Psoas muscle (tissue), 7 donors: ENCODE measurements at regions not wholly inside any gene's neighbourhood (a gene's known extent, or its start where the extent isn't known, plus 50 kb on each side); places are given as distances from the start of the nearest gene placed in this dataset.
A peak's percentile ranks its signal among the peaks of the same experiment; 100 is the strongest.

Source experiments
- ATAC-seq, 4 donors: fragments of 200-7000 bp; cut with Tn5 transposase; one replicate each; pipeline ENCODE4 v1.9.1; 2020; ENCODE audit warnings: moderate library complexity in 3 of 4, mild to moderate bottlenecking in 2 of 4
- DNase-seq, 2 donors: peaks; one replicate each; pipeline ENCODE4 v3.0.0-alpha.2; 2020
- H3K27ac ChIP-seq: fragments of 200-600 bp; one replicate; pipeline ENCODE4 v1.8.0; 2022
- H3K27me3 ChIP-seq, 3 donors: fragments of 200-600 bp in 1 of 3; one replicate each; pipeline versions ENCODE4 v1.6.1 to v1.8.0; 2013 to 2022; ENCODE audit warnings: low read length in 2 of 3, mild to moderate bottlenecking in 2 of 3, moderate library complexity in 1 of 3; ENCODE audit not compliant: insufficient read depth in 3 of 3
- H3K36me3 ChIP-seq, 2 donors: fragments of 200-600 bp in 1 of 2; one replicate each; pipeline versions ENCODE4 v1.6.1 to v1.8.0; 2013 to 2022; ENCODE audit warnings: low read depth in 1 of 2, mild to moderate bottlenecking in 1 of 2, moderate library complexity in 1 of 2; ENCODE audit not compliant: insufficient read depth in 1 of 2
- H3K4me1 ChIP-seq: fragments of 200-600 bp; one replicate; pipeline ENCODE4 v1.8.0; 2022
- H3K4me3 ChIP-seq: fragments of 200-600 bp; one replicate; pipeline ENCODE4 v1.8.0; 2022; ENCODE audit warnings: mild to moderate bottlenecking
- H3K9me3 ChIP-seq: fragments of 200-600 bp; one replicate; pipeline ENCODE4 v1.8.0; 2022
- CTCF ChIP-seq: fragments of 200-600 bp; IDR thresholded peaks from one replicate; pipeline ENCODE4 v1.8.0; 2022; ENCODE audit warnings: antibody characterized with exemption
- WGBS, 3 donors: extraction: QIAGEN DNeasy Blood & Tissue Kit; methylation state at CpG; one replicate each; pipeline versions ENCODE4 v1.1.6 to v1.1.7; 2013; 5-methylcytosine and 5-hydroxymethylcytosine counted together
- intact Hi-C, 2 donors: fragments of 100-400 bp; cut with DNase I; formaldehyde crosslinking; loops; one replicate each; pipeline versions ENCODE4 v1.11.0 to v1.14.2; 2022
- donor health status: healthy with polysubstance abuse.
- donor health status: DM: no; HTN: no; CAD: no; lungs with moderate emphysema.
- donor health status: Bipolar disorder and iron deficiency.
- donor health status: healthy.
- donor health status: DM: yes; HTN: yes; CAD: no.
- donor health status: DM: no; HTN: no; CAD: no.
- donor health status: DM: yes; HTN: yes; CAD: no.

GRCh38 chr1:104929280-104929679 lies 1179.6 kb downstream of the AMY1C start:
- ATAC-seq (no peak), DNase-seq (no peak)
- WGBS, 3 donors, result 95 to 100% (median 100%) methylated on average over 1 of the region's 1 CpG
- no peak overlapping the region for H3K27ac ChIP-seq
- H3K27me3 ChIP-seq, result no peaks in the 10 kb centered on the region
- H3K9me3 ChIP-seq, result no peaks in the 10 kb centered on the region
- H3K4me3 ChIP-seq, result no peak overlapping the region
- intact Hi-C loops, result no loop called here
- H3K36me3 ChIP-seq, result no peaks in the 10 kb centered on the region
- H3K4me1 ChIP-seq, result no peaks in the 10 kb centered on the region
- no peak for TF ChIP-seq CTCF

- Histone ChIP-seq H3K9me3 (no peaks in the 10 kb centered on the region), H3K36me3 (no peaks in the 10 kb centered on the region), H3K27ac (no peak overlapping the region), H3K27me3 (no peaks in the 10 kb centered on the region), H3K4me1 (no peaks in the 10 kb centered on the region), H3K4me3 (no peak overlapping the region)
- DNase-seq (no peak), ATAC-seq (no peak)
- intact Hi-C loops, result no loop called here
- WGBS, 3 donors, result 70 to 77% (median 74%) methylated on average over 13 of the region's 13 CpGs
- no peak for TF ChIP-seq CTCF
Observed at GRCh38 chr1:104932030-104932915, 1182.6 kb downstream of the AMY1C start.

- ATAC-seq, result peak in 1 of 4 donors; percentile 19
Observed at GRCh38 chr1:104932949-104933679, 1183.4 kb downstream of the AMY1C start.

GRCh38 chr1:104933846-104934245 lies 1184.1 kb downstream of the AMY1C start:
- Histone ChIP-seq H3K9me3 (no peaks in the 10 kb centered on the region), H3K27me3 (no peaks in the 10 kb centered on the region), H3K36me3 (no peaks in the 10 kb centered on the region), H3K4me3 (no peak overlapping the region), H3K27ac (no peak overlapping the region), H3K4me1 (no peaks in the 10 kb centered on the region)
- TF ChIP-seq CTCF, result no peak
- no peak for ATAC-seq
- no peak for DNase-seq
- intact Hi-C loops, result no loop called here
- 78 to 80% (median 80%) methylated on average over 9 of the region's 9 CpGs for WGBS, 3 donors

More at GRCh38 chr1:104932949-104933679, 1183.4 kb downstream of the AMY1C start:
- no peak for TF ChIP-seq CTCF
- DNase-seq, result no peak
- Histone ChIP-seq H3K9me3 (no peaks in the 10 kb centered on the region), H3K4me1 (no peaks in the 10 kb centered on the region), H3K27ac (no peak overlapping the region), H3K4me3 (no peak overlapping the region), H3K27me3 (no peaks in the 10 kb centered on the region), H3K36me3 (no peaks in the 10 kb centered on the region)
- WGBS, 3 donors, result 73 to 81% (median 75%) methylated on average over 14 of the region's 14 CpGs
- intact Hi-C loops, result no loop called here
